GM18868 (cell line): ENCODE measurements at regions not wholly inside any gene's neighbourhood (a gene's known extent, or its start where the extent isn't known, plus 50 kb on each side); places are given as distances from the start of the nearest gene placed in this dataset.
A peak's percentile ranks its signal among the peaks of the same experiment; 100 is the strongest.

ENCODE experiments used
- ATAC-seq: cut with Tn5 transposase; IDR thresholded peaks from one replicate; pipeline ENCODE4 v1.9.1; 2021; ENCODE audit warnings: mild to moderate bottlenecking, moderate library complexity; ENCODE audit not compliant: unreplicated experiment

GRCh38 chr3:157639756-157640426 is 136.7 kb upstream of the VEPH1 start:
- ATAC-seq: no peak

GRCh38 chr3:157637866-157638265 is 134.7 kb upstream of the VEPH1 start:
- no peak for ATAC-seq

GRCh38 chr3:157633241-157633640 is 130.0 kb upstream of the VEPH1 start:
- no peak for ATAC-seq

- ATAC-seq: no peak
Observed at GRCh38 chr3:157632075-157632474, 128.9 kb upstream of the VEPH1 start.

GRCh38 chr3:157631478-157631877 is 128.3 kb upstream of the VEPH1 start:
- ATAC-seq: no peak

GRCh38 chr3:157626817-157627216 is 123.6 kb upstream of the VEPH1 start:
- ATAC-seq: no peak

- ATAC-seq: no peak
Observed at GRCh38 chr3:157624801-157625200, 121.6 kb upstream of the VEPH1 start.

GRCh38 chr3:157618886-157619285 is 115.7 kb upstream of the VEPH1 start:
- ATAC-seq: no peak

GRCh38 chr3:157618075-157618760 is 115.0 kb upstream of the VEPH1 start:
- peak; percentile 83 for ATAC-seq

- no peak for ATAC-seq
Observed at GRCh38 chr3:157614896-157615295, 111.7 kb upstream of the VEPH1 start.

GRCh38 chr3:157611536-157612076 is 108.4 kb upstream of the VEPH1 start:
- ATAC-seq: no peak

- no peak for ATAC-seq
Observed at GRCh38 chr3:157610876-157611535, 107.8 kb upstream of the VEPH1 start.

GRCh38 chr3:157607826-157608405 is 104.7 kb upstream of the VEPH1 start:
- ATAC-seq: no peak

- ATAC-seq: no peak
Observed at GRCh38 chr3:157606852-157607197, 103.6 kb upstream of the VEPH1 start.

GRCh38 chr3:157606011-157606851 is 103.0 kb upstream of the VEPH1 start:
- ATAC-seq: peak; percentile 94

GRCh38 chr3:157605356-157605755 is 102.1 kb upstream of the VEPH1 start:
- no peak for ATAC-seq

- ATAC-seq: no peak
Observed at GRCh38 chr3:157602424-157602823, 99.2 kb upstream of the VEPH1 start.

- no peak for ATAC-seq
Observed at GRCh38 chr3:157595259-157595658, 92.0 kb upstream of the VEPH1 start.

- ATAC-seq: no peak
Observed at GRCh38 chr3:157594413-157594812, 91.2 kb upstream of the VEPH1 start.

GRCh38 chr3:157592769-157593168 is 89.6 kb upstream of the VEPH1 start:
- ATAC-seq: no peak

- no peak for ATAC-seq
Observed at GRCh38 chr3:157590273-157590672, 87.1 kb upstream of the VEPH1 start.
